ENCODE measurements at regions not wholly inside any gene's neighbourhood (a gene's known extent, or its start where the extent isn't known, plus 50 kb on each side); places are given as distances from the start of the nearest gene placed in this dataset.

DNA sequence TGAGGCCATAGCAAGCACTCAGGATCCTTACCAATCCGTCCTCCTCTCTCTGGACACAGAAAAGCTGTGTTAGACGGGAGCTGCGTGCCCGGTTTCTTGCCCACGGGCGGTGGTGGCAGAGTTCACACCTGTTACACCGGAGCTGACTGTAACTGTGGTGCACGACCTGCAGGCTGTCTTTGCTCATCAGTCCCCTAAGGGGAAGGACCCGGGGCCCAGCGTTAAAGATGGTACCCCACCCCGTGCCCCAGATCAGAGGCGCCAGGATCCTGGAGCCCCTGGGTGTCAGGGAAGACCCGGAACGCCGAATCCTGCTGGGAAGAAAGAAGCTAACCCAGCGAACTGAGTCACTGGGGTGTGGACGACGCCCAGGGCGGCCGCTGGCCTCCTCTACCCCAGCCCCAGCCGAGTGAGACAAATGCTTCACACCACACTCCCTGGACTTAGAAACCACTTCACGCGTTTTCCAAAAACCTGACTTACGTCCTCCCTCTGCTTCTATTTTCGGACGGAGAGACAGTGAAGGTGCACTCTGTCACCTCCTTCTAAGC, 293.6 kb upstream of the SALL3 start:
- DNase-seq = no peak

DNA sequence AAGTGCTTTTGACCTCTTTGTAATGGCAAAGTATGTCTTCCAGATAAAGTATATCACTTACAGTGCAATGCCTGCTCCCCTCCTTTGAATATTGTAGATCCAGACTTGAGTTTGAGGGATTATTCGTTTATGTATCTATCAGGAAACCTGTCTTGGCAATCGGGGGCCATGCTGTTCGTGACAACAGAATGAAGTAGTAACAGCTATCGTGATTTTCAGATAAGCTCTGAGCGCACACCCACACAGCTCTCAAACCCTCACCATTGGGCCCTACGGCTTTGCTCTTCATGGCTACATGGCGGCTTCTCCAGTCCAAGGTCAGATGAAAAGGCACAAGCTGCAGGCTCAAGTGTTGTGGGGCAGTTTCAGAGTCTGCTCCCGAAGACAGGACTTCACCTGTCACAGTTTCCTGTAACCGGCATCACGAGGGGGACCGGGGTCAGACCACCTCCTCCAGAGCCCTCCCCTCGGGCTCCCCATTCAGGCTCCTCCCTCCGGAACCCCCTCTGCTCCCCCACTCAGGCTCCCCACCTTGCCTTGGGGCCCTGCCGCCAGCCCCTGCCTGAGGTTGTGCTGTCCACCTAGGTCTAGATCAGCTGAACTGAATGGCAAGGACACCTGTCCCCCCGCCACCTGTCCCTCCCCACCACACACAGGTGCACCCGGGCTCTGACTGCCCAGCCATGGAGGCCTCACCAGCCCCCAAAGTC, 292.5 kb upstream of the SALL3 start:
- DNase-seq = no peak

DNA sequence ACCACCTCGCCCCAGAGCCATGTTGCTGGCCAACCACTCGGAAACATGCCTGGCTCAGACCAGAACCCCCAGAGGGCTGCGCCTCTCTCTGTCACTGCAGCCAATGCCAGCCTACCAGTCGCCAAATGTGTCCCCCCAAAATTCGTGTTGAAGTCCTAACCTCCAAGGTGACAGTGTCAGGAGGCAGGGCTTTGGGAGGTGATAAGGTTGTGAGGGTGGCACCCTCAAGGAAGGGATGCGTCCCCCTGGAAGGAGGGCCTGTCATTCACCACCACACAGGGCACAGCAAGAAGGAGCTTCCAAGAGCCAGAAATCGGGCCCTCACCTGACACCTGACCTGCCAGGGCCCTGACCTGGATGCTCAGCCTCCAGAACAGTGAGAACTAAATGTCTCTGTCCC, 291.9 kb upstream of the SALL3 start:
- DNase-seq = no peak

DNA sequence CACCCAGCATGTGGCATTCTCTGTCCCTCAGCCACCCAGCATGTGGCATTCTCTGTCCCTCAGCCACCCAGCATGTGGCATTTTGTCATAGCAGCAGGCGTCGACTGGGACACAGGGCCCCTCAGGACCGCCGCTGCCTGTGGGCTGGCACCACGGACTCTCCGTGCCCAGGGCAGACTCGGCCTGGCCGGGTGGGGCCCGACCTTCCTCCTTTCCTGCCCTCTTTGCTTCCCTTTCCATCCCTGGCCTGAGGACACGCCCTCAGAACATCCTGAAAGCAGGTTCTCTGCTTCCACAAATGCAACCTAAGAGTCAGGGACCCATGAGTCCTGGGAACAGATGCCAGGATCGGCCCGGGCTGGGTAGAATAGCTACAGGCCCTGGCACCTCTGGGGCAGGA, 291.4 kb upstream of the SALL3 start:
- no peak for DNase-seq

DNA sequence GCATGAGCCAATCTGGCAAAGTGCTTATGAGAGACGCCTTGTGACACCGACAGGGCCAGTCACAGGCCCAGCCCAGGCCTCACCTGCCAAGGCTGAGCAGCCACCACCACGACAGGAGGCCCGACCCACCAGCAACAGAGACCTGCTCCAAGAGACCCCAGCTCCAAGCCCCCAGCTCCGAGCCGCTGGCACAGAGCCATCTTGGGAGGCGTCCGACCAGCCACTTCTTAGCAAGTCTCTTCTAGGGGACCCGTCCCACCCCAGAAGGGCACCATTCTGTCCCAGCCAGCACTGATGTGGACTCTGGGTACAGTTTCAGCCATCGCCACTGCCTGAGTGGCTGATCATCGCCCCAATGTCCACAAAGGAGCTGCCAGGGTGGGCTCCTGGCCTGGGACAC, 290.7 kb upstream of the SALL3 start:
- DNase-seq = no peak

DNA sequence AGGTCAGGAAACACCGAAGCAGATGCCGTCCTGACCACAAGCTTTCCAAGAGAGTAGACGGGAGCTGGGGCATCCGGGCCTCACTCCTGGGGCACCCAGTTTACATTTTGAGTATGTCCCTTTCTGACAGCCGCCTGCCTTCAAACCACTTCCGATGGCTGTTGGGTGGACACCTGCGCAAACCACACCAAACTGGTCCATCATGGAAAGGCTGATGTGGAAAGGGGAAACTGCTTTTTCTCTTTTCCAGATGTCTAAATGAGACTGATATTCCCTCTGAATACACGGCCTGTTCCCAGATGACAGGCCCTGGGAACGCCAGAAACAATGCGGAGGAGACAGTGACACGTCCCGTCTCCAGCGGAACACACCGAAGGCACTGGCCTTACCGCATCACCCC, 290.0 kb upstream of the SALL3 start:
- DNase-seq = no peak

DNA sequence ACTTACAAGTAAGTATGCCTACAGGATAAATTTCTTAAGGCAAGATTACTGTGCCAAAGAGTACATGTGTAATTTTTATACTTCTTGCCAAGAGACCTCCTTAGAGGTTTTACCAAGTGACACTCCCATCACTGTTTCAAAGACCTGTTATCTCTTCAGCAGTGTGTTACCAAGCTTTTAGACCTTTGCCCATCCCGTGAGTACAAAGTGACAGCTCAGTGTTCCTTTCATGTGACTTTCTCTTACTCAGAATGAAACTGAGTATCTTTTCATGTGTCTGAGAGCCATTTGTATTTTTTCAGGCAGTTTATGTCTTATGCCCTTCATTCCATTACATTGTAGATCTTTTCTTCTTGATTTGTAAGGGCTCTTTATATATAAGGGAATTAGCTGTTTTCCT, 287.5 kb upstream of the SALL3 start:
- DNase-seq = no peak

DNA sequence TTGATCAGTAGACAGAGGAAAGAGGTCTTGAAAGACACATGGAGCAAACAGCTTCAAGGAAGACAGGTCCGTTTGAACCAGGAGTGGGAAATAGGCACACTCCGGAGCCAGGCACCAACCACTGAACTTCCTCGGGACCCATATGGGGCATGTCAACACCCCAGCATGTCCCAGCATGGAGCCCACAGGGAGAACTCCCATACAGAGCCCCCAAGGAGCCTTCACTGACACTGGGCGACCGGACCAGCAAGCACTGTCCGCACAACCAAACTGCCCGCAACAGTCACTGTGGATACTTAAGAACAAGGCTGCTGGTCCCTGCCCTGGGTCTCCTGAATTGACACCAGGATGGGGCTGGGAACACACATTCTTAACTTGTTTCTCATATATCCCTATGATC, 286.2 kb upstream of the SALL3 start:
- DNase-seq = no peak

DNA sequence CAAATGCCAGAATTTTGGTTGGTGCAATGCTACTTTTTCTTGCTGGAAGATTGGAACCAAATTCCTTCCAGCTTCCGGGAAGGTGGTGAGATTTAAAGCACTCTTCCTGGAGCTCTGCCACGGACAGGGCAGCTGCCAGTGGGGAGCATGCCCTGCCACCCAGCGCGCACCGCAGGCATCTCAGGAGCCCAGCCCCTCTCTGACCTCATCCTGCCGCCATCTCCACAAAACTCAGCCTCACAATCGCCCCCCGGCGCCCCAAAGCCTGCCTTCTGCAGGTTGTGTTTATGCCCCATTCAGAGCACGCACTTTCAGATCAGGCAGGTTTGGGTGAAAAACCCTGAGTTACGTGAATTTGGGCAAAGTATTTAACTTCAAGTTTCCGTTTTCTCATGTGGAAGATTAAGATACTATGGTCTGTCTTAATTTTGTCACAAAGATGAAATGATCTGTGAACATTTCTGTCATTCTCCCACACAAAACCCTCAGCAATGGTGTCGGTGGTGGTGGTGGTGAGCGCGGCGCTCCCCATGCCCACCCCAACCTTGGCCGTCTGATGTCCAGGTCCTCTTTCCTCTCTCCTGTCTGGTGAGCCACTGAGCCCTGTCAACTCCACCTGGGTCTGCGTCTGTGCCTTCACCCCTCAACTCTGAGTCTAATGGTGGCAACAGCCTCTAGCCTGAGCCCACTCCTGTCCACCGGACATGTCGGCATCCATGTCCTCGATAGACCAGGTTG, 282.8 kb upstream of the SALL3 start:
- DNase-seq = no peak

DNA sequence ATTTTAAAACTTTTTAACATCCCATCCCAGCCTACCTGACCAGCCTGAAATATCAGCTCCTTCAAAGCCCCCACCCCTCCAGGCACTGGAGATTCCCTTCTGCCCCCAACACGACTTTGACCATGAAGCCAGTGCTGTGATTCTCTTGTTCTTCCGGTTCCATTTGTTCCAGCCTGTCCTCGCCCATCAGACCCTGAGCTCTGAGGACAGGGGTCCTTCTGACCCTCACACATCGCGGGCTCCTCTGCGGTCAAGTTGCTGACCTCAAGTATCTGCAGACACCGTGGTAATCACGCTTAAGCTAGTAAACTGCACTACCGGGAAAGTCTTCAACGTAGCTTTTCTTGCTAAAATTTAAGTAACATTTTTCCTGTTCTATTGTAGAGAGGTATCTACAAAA, 282.2 kb upstream of the SALL3 start:
- DNase-seq = no peak

DNA sequence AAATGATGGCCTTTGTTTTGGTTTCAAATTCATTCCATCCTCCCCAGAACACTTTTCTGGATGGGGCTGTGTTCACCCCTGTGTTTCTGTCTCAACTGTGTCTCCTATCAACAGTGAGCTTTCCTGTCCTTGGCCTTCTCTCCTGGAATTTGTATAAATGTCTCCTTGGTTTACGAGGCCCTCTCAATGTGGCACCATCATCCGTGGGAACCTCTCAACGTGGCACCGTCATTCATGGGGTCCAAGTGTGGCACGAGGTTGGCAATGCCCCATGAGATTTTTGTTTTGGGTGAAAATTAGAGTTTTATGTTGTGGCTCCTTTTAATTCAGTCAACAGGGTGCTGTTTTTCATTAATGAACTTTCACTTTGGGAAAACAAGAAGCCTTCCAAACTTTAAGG, 280.7 kb upstream of the SALL3 start:
- DNase-seq = no peak

DNA sequence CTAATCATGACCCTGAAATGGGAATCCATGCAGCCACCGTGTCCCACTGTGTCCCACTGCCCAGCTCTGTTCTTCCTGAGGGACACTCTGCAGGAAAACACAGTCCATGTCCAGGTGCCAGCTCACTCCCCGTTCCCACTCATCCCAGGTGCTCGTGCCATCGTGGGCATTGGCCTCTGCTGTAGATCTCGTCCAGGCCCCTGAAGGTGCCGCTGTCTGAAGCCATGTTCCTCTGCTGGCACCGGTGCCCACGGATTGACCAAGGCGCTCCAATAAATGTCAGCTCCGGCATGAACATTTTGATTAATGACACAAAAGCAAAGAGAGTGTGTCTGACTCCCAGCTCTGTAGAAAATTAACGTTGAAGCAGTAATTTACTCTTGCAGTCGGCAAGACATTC, 280.1 kb upstream of the SALL3 start:
- no peak for DNase-seq

DNA sequence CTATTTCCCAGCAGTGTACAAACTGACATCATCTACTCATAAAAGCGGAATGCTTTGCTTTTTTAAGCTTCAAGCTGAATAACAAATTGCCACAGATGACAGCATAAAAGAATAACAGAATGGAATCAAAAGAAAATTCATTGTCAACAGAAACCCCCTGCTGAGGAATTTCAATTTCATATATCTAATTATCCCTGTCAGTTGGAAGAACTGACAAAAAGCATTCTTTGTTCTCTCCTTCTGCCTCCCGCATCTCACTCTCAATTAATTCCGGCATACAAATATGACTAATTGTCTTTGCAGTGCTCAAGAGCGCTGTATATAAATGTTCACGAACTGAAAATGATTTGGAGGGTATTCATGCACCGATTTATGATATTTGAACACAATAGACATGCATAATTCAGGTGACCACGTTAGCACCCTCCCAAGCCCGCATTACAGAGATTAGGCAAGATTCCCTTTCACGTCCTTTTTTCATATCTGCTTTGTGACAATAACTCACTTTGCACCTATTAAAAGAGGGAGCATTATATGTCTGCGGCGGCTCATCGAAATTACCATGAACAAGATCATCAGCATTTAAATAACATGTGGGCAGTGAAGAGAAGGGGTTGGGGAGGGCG, 277.7 kb upstream of the SALL3 start:
- no peak for DNase-seq

DNA sequence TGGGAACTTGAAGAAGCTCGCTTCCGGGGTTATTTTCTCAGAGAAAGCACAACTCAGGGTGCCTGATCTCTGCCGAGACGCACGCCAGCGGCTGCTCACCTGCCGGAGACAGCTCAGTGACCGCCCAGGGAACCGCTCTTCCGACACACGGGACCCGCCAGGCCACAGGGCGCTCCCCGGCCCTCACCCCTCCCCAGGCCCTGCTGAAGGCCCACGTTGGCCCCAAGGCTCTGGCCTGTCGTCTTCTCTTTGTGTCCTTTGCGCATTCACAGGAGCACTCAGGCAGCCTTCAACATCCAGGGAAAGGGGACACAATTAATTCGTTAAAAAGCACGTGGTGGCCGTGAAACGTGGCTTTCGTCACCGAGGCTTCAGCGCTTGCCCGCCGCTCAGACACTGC, 276.3 kb upstream of the SALL3 start:
- DNase-seq = no peak

DNA sequence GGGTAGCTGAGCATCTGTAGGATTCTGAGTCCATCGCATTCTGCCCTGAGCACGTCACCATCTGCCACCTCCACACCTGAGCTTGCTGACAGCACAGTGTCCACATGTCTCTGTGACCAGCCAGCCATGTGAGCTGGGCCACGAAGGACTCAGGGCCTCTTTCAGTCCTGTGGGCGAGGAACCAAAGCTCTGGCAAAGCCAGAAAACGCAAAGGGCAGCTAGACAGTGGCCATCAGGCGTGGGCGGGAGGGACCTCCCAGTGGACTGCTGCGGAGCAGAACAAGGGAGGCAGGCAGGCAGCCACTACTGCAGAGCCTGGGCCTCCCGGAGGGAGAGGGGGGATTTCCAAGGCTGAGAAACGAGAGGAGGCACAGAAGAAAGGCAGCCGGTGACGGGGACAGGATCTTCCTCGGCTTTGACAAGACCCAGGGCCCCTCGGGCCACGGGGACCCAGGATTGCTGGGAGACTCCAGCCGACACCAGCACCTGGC, 274.6 kb upstream of the SALL3 start:
- no peak for DNase-seq

DNA sequence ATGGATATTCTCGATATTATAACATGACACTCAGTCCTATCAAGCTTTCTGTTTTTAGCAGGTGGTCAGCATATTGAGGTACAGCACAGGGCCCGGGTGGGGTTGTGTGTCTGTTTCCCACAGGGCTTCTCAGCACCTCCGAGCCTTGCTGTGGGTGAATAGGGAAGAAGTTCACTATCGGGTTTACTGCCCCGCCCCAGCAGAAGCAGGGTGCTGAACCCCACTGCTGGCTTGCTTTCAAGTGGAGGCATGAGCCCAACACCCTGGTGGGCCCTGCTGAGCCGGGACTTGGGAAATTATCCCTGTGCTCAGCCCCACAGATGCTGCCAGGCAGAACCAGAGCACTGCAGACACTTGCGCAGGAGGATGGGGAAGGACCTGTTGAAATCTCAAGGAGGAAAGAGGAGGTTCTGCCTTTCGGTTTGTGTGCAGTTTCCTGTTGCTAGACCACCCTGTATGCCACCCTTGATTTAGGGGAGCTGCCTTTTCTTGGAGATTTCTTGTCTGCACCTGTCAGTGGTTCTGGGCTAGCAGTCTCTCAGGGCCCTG, 270.3 kb upstream of the SALL3 start:
- no peak for DNase-seq

DNA sequence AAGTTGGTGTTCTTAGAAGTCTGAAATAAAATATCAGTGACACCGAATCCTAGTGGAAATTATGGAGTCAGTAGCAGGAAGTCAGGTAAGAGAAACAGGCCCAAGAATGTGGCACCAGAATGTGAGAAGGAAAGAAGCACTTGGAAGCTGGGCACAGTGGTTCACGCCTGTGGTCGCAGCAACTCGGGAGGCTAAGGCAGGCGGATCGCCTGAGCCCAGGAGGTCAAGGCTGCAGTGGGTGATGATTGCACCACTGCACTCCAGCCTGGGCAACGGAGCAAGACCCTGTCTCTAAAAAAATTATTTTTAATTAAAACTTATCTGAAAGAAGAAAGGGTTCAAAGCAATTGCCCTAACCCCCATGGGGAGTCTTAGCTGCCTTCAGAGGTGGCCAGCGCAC, 268.3 kb upstream of the SALL3 start:
- DNase-seq = no peak

DNA sequence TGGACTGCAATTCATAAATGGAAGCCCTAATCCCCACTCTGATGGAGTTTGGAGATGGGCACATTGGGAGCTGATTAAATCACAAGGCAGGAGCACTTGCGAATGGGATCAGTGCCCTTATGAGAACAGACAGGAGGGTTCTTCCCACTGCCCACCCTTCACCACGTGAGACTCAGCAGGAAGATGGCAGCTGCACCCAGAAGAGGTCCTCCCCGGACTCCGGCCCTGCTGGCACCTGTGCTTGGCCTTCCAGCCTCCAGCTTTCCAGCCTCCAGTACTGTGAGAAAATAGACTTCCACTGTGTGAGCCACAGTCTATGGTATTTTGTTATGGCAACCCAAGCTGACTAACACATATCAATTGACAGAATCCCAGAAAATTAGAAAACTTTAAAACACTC, 267.6 kb upstream of the SALL3 start:
- no peak for DNase-seq

DNA sequence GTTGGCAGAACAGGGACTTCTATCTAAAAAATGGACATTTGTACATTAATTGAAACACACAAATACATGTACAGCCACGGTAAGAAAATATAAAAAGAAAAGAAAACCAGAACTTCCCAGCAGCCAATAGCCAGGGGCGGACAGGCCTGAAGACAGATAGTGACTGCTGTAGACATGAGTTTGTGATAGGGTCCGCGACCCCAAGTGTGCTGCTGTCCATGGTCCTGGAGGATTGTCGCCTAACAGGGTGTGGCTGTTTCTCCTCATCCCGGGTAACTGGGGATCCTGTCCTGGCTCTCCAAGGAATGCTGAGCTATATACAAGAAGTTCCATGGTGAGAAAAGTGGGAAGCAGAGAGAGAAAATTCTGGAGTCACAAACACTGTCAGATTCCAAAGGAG, 266.5 kb upstream of the SALL3 start:
- DNase-seq = no peak

DNA sequence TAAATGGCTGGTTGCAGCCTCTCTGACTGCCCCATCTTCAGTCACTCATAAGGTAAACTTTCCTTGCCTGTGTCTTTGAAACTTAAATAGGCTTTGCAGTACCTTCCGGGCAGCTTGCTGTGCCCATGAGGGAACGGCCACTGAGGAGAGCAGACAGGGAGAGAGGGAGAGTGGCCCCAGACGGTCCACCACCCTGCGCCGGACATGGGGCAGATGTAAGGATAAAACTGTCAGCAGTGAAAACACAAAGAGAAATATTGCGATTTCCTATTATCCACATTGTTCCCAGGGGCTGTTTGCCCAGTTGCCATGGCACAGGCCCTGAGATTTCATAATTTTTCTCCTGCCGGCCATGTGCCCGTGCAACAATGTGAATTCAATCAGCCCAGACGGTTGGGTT, 265.9 kb upstream of the SALL3 start:
- DNase-seq = no peak

DNA sequence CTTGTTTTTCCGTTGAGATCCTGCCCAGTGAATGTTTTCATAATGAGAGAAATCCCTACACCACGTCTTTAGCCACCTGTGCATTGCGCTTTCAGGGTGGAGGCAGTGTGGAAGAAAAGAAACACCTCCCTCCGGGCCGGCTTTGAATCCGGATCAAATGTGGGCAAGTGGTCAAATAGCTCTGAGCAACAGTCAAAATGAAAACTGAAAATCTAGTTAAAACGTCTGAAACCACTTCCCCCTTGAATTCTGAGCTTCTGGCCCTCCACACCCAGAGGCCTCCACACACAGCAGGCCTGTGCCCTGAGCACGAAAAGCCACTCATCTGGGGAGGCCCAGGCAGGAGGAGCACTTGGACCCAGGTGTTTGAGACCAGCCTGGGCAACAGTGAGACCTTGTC, 263.6 kb upstream of the SALL3 start:
- DNase-seq = no peak

DNA sequence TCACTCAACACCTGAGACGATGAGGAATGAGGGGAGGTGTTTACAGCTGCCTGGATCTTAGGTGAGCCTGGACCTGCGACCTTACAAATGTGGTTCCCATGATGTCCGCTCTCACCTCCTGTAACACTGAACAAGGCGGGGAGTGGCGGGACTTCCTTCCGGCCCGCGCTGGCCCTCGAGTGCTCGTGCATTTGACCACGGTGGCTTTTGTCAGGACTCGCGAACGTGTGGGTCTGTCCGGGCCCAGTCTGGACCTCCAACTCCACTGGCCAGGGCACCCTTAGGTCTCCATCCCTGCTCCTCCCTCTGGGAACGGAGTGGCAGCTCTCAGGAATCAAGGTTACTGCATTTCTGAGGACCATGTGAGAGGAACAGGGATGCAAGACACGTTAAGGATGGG, 263.0 kb upstream of the SALL3 start:
- no peak for DNase-seq

Measured in skin of body (tissue), 1 donor.